ENCODE measurements at regions not wholly inside any gene's neighbourhood (a gene's known extent, or its start where the extent isn't known, plus 50 kb on each side); places are given as distances from the start of the nearest gene placed in this dataset.

- TF ChIP-seq CTCF (IDR thresholded peaks at IDR 0.05) (no peak), EP300 (IDR thresholded peaks at IDR 0.05) (no peak), POLR2AphosphoS5 (IDR thresholded peaks at IDR 0.05) (no peak), POLR2A (IDR thresholded peaks at IDR 0.05; ENCODE audit: low read depth) (no peak)
- H3K4me1 ChIP-seq: no peaks in the 10 kb centered on the region
- H3K9me3 ChIP-seq: no peaks in the 10 kb centered on the region
- no peak overlapping the region for H3K4me3 ChIP-seq
- no peaks in the 10 kb centered on the region for H3K27me3 ChIP-seq
- WGBS: 89% methylated on average over 7 of the region's 7 CpGs
- intact Hi-C loops (cut with DNase I): no loop called here
- no peak for DNase-seq (ENCODE audit: extremely low spot score)
- no peaks in the 10 kb centered on the region for H3K36me3 ChIP-seq
- H3K27ac ChIP-seq (replicated peaks in 1 of 4): no peak overlapping the region
Measured at GRCh38 chr14:71229875-71230274, 322.6 kb downstream of the PCNX1 start.

GRCh38 chr14:71230897-71231296, 323.6 kb downstream of the PCNX1 start:
- WGBS: 100% methylated on average over 1 of the region's 13 CpGs
- Histone ChIP-seq H3K27ac (replicated peaks in 1 of 4) (no peak overlapping the region), H3K36me3 (no peaks in the 10 kb centered on the region), H3K9me3 (no peaks in the 10 kb centered on the region), H3K27me3 (no peaks in the 10 kb centered on the region), H3K4me1 (no peaks in the 10 kb centered on the region), H3K4me3 (no peak overlapping the region)
- intact Hi-C loops (cut with DNase I): no loop called here
- no peak for DNase-seq (ENCODE audit: extremely low spot score)
- TF ChIP-seq CTCF (IDR thresholded peaks at IDR 0.05) (no peak), POLR2AphosphoS5 (IDR thresholded peaks at IDR 0.05) (no peak)

- H3K27me3 ChIP-seq: no peaks in the 10 kb centered on the region
- no peak overlapping the region for H3K4me3 ChIP-seq
- no peak for DNase-seq (ENCODE audit: extremely low spot score)
- peaks cover 0 to 3% (median 0%) of the 10 kb centered on the region in 4 donors for H3K4me1 ChIP-seq
- 84% methylated on average over 9 of the region's 16 CpGs for WGBS
- H3K27ac ChIP-seq (replicated peaks in 1 of 4): no peak overlapping the region
- TF ChIP-seq POLR2AphosphoS5 (IDR thresholded peaks at IDR 0.05): no peak
- TF ChIP-seq CTCF (IDR thresholded peaks at IDR 0.05): no peak
- no peak for TF ChIP-seq EP300 (IDR thresholded peaks at IDR 0.05)
- no peak for TF ChIP-seq POLR2A (IDR thresholded peaks at IDR 0.05; ENCODE audit: low read depth)
- no peaks in the 10 kb centered on the region for H3K9me3 ChIP-seq
- no peaks in the 10 kb centered on the region for H3K36me3 ChIP-seq
- intact Hi-C loops (cut with DNase I): no loop called here
Measured at GRCh38 chr14:71231521-71232393, 324.5 kb downstream of the PCNX1 start.

GRCh38 chr14:71232506-71232905, 325.2 kb downstream of the PCNX1 start:
- Histone ChIP-seq H3K36me3 (no peaks in the 10 kb centered on the region), H3K27ac (replicated peaks in 1 of 4) (no peak overlapping the region), H3K4me1 (peaks cover 0 to 3% (median 0%) of the 10 kb centered on the region in 4 donors), H3K4me3 (no peak overlapping the region), H3K27me3 (no peaks in the 10 kb centered on the region), H3K9me3 (no peaks in the 10 kb centered on the region)
- WGBS: 95% methylated on average over 12 of the region's 12 CpGs
- intact Hi-C loops (cut with DNase I): no loop called here
- no peak for DNase-seq (ENCODE audit: extremely low spot score)
- TF ChIP-seq EP300 (IDR thresholded peaks at IDR 0.05): no peak
- no peak for TF ChIP-seq POLR2A (IDR thresholded peaks at IDR 0.05; ENCODE audit: low read depth)
- no peak for TF ChIP-seq CTCF (IDR thresholded peaks at IDR 0.05)
- no peak for TF ChIP-seq POLR2AphosphoS5 (IDR thresholded peaks at IDR 0.05)

All from esophagus muscularis mucosa (tissue), 4 donors.